Heart right ventricle (tissue), 16 donors: ENCODE measurements at regions not wholly inside any gene's neighbourhood (a gene's known extent, or its start where the extent isn't known, plus 50 kb on each side); places are given as distances from the start of the nearest gene placed in this dataset.

Source experiments
- ATAC-seq, 8 donors: fragments of 200-7000 bp; cut with Tn5 transposase; one replicate each; pipeline ENCODE4 v1.9.1; 2020; ENCODE audit warnings: mild to moderate bottlenecking in 8 of 8, moderate library complexity in 8 of 8, moderate number of reproducible peaks in 1 of 8
- DNase-seq, 2 donors: peaks; one replicate each; pipeline ENCODE4 v3.0.0-alpha.2; 2020
- H3K27ac ChIP-seq, 10 donors: fragments of 200-600 bp; sonication (generic) in 2 of 10; one replicate each; pipeline versions ENCODE4 v1.5.0 to v1.8.0; 2020 to 2022; ENCODE audit warnings: mild to moderate bottlenecking in 3 of 10
- H3K27me3 ChIP-seq, 7 donors: fragments of 200-600 bp; one replicate each; pipeline ENCODE4 v1.8.0; 2021 to 2022; ENCODE audit warnings: mild to moderate bottlenecking in 2 of 7
- H3K36me3 ChIP-seq, 9 donors: fragments of 200-600 bp; sonication (generic) in 1 of 9; one replicate each; pipeline versions ENCODE4 v1.5.0 to v1.8.0; 2020 to 2022; ENCODE audit warnings: mild to moderate bottlenecking in 2 of 9
- H3K4me1 ChIP-seq, 9 donors: fragments of 200-600 bp; sonication (generic) in 1 of 9; one replicate each; pipeline versions ENCODE4 v1.5.0 to v1.8.0; 2020 to 2022; ENCODE audit warnings: mild to moderate bottlenecking in 4 of 9
- H3K4me3 ChIP-seq, 10 donors: fragments of 200-600 bp; sonication (generic) in 2 of 10; one replicate each; pipeline versions ENCODE4 v1.5.0 to v1.8.0; 2020 to 2022; ENCODE audit warnings: mild to moderate bottlenecking in 7 of 10, moderate library complexity in 2 of 10
- H3K9me3 ChIP-seq, 11 donors: fragments of 200-600 bp in 10 of 11; sonication (generic) in 2 of 11; one replicate each; pipeline versions ENCODE4 v1.5.0 to v1.8.0; 2013 to 2022; ENCODE audit warnings: mild to moderate bottlenecking in 2 of 11, control low read depth in 1 of 11, moderate library complexity in 1 of 11
- CTCF ChIP-seq, 9 donors: fragments of 200-600 bp; sonication (generic) in 2 of 9; IDR thresholded peaks; one replicate each; pipeline versions ENCODE4 v1.5.0 to v1.8.0; 2021 to 2022; ENCODE audit warnings: antibody characterized with exemption in 9 of 9, mild to moderate bottlenecking in 5 of 9, moderate library complexity in 1 of 9
- WGBS, 2 donors: extraction: QIAGEN DNeasy Blood & Tissue Kit; methylation state at CpG; one replicate each; pipeline ENCODE4 v1.1.7; 2013; ENCODE audit warnings: inconsistent platforms in 1 of 2; 5-methylcytosine and 5-hydroxymethylcytosine counted together
- intact Hi-C, 10 donors: fragments of 100-400 bp; cut with DNase I; formaldehyde crosslinking; loops; one replicate each; pipeline versions ENCODE4 v1.11.1 to v1.14.2; 2022
- donor health status: Arrhythmogenic right ventricular cardiomyopathy.
- donor health status: ischemic (EF 13 %, LVEDD 7.1; RV severe dilation, severe dysfunction).
- donor health status: healthy with polysubstance abuse.
- donor health status: DM: no; HTN: yes; CAD: no.
- donor health status: DM: no; HTN: no; CAD: no.
- donor health status: ischemic (EF 25% LVEDD 6.9; RV normal size, moderate dysfunction).
- donor health status: ischemic (EF 25% LVEDD 5.7; RV mildly dilated, moderate dysfunction).
- donor health status: healthy.
- donor health status: DM: yes; HTN: yes; CAD: no.
- donor health status: Ischemic cardiomyopathy.
- donor health status: ischemic (EF 35%, LVEDD 5.7; RV mildly dilated, moderate dysfunction).
- donor health status: nonischemic (EF 11% LVEDD 7.7; RV severe dilation, severe dysfunction).
- donor health status: DM: yes; HTN: yes; CAD: no.
- donor health status: PGD.
- donor health status: ischemic (EF 29% LVEDD 5.4; RV normal size, mild dysfunction).
- donor health status: nonischemic (EF 23%, LVEDD 6.1; RV moderate dilation, normal function).

GRCh38 chr2:235112365-235112764 lies 160.5 kb downstream of the SH3BP4 start:
- Histone ChIP-seq H3K4me3 (no peak overlapping the region), H3K36me3 (no peaks in the 10 kb centered on the region), H3K4me1 (no peaks in the 10 kb centered on the region), H3K9me3 (no peaks in the 10 kb centered on the region), H3K27me3 (peaks cover 0 to 10% (median 6%) of the 10 kb centered on the region in 7 donors), H3K27ac (no peak overlapping the region)
- WGBS, 2 donors: 83 to 92% methylated on average over 4 of the region's 4 CpGs
- DNase-seq (no peak), ATAC-seq (no peak)
- intact Hi-C loops: loop anchor here in 6 of 10 donors (5.0 to 10.0 kb wide), 2 partner anchors 978 to 985 kb away; no protein-coding TSS in a partner anchor
- no peak for TF ChIP-seq CTCF (IDR thresholded peaks at IDR 0.05)

- Histone ChIP-seq H3K36me3 (no peaks in the 10 kb centered on the region), H3K27me3 (peaks cover 0 to 13% (median 7%) of the 10 kb centered on the region in 7 donors), H3K9me3 (peaks cover 0 to 1% (median 0%) of the 10 kb centered on the region in 11 donors), H3K4me3 (no peak overlapping the region), H3K27ac (no peak overlapping the region), H3K4me1 (no peaks in the 10 kb centered on the region)
- no peak for TF ChIP-seq CTCF (IDR thresholded peaks at IDR 0.05)
- intact Hi-C loops: loop anchor here in 6 of 10 donors (5.0 to 10.0 kb wide), 2 partner anchors 979 to 987 kb away; no protein-coding TSS in a partner anchor
- 48 to 57% methylated on average over 10 of the region's 10 CpGs for WGBS, 2 donors
- DNase-seq (no peak), ATAC-seq (peak in 1 of 8 donors; percentile 13)
These were observed 162.0 kb downstream of the SH3BP4 start for GRCh38 chr2:235113854-235114253.

- 89 to 92% methylated on average over 10 of the region's 10 CpGs for WGBS, 2 donors
- Histone ChIP-seq H3K27me3 (peaks cover 0 to 13% (median 7%) of the 10 kb centered on the region in 7 donors), H3K4me1 (no peaks in the 10 kb centered on the region), H3K4me3 (no peak overlapping the region), H3K9me3 (peaks cover 0 to 6% (median 2%) of the 10 kb centered on the region in 11 donors), H3K36me3 (no peaks in the 10 kb centered on the region), H3K27ac (no peak overlapping the region)
- DNase-seq: no peak
- no peak for TF ChIP-seq CTCF (IDR thresholded peaks at IDR 0.05)
- ATAC-seq: no peak
- intact Hi-C loops: loop anchor here in 6 of 10 donors (5.0 to 10.0 kb wide), 2 partner anchors 979 to 987 kb away; no protein-coding TSS in a partner anchor
These were observed 162.5 kb downstream of the SH3BP4 start for GRCh38 chr2:235114286-235114685.

- TF ChIP-seq CTCF (IDR thresholded peaks at IDR 0.05): no peak
- Histone ChIP-seq H3K4me3 (no peak overlapping the region), H3K36me3 (no peaks in the 10 kb centered on the region), H3K27ac (no peak overlapping the region), H3K9me3 (peaks cover 0 to 17% (median 10%) of the 10 kb centered on the region in 11 donors), H3K27me3 (peaks cover 0 to 13% (median 7%) of the 10 kb centered on the region in 7 donors), H3K4me1 (no peaks in the 10 kb centered on the region)
- DNase-seq (no peak), ATAC-seq (no peak)
- intact Hi-C loops: loop anchor here in 7 of 10 donors (5.0 to 10.0 kb wide), 2 partner anchors 978 to 981 kb away; no protein-coding TSS in a partner anchor
- WGBS, 2 donors: 85 to 87% methylated on average over 4 of the region's 4 CpGs
These were observed 163.7 kb downstream of the SH3BP4 start for GRCh38 chr2:235115521-235115920.
